ENCODE measurements at regions not wholly inside any gene's neighbourhood (a gene's known extent, or its start where the extent isn't known, plus 50 kb on each side); places are given as distances from the start of the nearest gene placed in this dataset.

- no peak for TF ChIP-seq CTCF (IDR thresholded peaks at IDR 0.05)
- TF ChIP-seq POLR2AphosphoS5 (IDR thresholded peaks at IDR 0.05) = no peak
These were observed 318.3 kb upstream of the MYT1L start for GRCh38 chr2:2649109-2650072.
